Parathyroid adenoma (tissue), 2 donors: ENCODE measurements at regions not wholly inside any gene's neighbourhood (a gene's known extent, or its start where the extent isn't known, plus 50 kb on each side); places are given as distances from the start of the nearest gene placed in this dataset.

ENCODE experiments used
- H2AFZ ChIP-seq: fragments of 300-600 bp; sonication (generic); one replicate; pipeline ENCODE4 v1.7.0; 2017; ENCODE audit warnings: antibody characterized with exemption, mild to moderate bottlenecking
- H3K27ac ChIP-seq: fragments of 300-600 bp; sonication (generic); one replicate; pipeline ENCODE4 v1.7.0; 2017
- H3K27me3 ChIP-seq: fragments of 300-600 bp; sonication (generic); one replicate; pipeline ENCODE4 v1.7.0; 2017; ENCODE audit warnings: low read length; ENCODE audit not compliant: control insufficient read depth, insufficient read depth
- H3K36me3 ChIP-seq: fragments of 300-600 bp; sonication (generic); one replicate; pipeline ENCODE4 v1.7.0; 2017; ENCODE audit warnings: low read length; ENCODE audit not compliant: control insufficient read depth, insufficient read depth
- H3K4me1 ChIP-seq: fragments of 300-600 bp; sonication (generic); one replicate; pipeline ENCODE4 v1.7.0; 2017; ENCODE audit warnings: control low read depth
- H3K4me2 ChIP-seq: fragments of 300-600 bp; sonication (generic); one replicate; pipeline ENCODE4 v1.7.0; 2017; ENCODE audit warnings: low read length
- H3K4me3 ChIP-seq: fragments of 300-600 bp; sonication (generic); one replicate; pipeline ENCODE4 v1.7.0; 2017; ENCODE audit warnings: low read depth, low read length
- H3K79me2 ChIP-seq: fragments of 300-600 bp; sonication (generic); one replicate; pipeline ENCODE4 v1.7.0; 2017; ENCODE audit warnings: control low read depth
- H3K9ac ChIP-seq: fragments of 300-600 bp; sonication (generic); one replicate; pipeline ENCODE4 v1.7.0; 2017; ENCODE audit warnings: mild to moderate bottlenecking
- H3K9me3 ChIP-seq: fragments of 300-600 bp; sonication (generic); one replicate; pipeline ENCODE4 v1.7.0; 2017; ENCODE audit warnings: low read length; ENCODE audit not compliant: control insufficient read depth
- TF ChIP-seq, protein P1 (sequence below): fragments of 300-600 bp; sonication (generic); IDR thresholded peaks from one replicate; pipeline ENCODE4 v1.7.0; 2017; ENCODE audit warnings: antibody characterized with exemption, mild to moderate bottlenecking
- donor health status: primary hyperparathyroidism.

DNA sequence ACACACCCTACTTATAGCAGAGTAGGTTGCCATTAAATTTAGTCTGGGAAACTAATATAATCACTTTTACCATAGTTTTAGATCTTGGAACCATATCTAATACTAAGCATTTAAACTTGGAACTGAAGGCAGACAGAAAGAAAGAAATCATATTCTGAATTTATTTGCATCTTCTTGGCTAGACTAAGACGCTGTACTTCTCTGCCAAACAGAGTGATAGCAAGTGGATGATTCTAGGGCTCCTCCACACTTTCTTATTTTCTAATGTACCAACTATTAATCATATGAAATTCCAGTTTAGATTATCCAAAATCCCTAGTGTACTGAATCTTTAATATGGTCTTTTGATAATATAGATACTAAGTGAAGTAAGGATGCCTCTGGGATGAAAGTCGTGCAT, 277.0 kb downstream of the CENPW start:
- Histone ChIP-seq H3K36me3 (no peaks in the 10 kb centered on the region), H3K4me3 (no peak overlapping the region), H2AFZ (no peak overlapping the region), H3K79me2 (no peaks in the 10 kb centered on the region), H3K9me3 (no peaks in the 10 kb centered on the region), H3K4me1 (no peaks in the 10 kb centered on the region), H3K27ac (no peak overlapping the region), H3K9ac (no peak overlapping the region), H3K4me2 (no peak overlapping the region), H3K27me3 (no peaks in the 10 kb centered on the region)
- TF ChIP-seq, protein P1, sequence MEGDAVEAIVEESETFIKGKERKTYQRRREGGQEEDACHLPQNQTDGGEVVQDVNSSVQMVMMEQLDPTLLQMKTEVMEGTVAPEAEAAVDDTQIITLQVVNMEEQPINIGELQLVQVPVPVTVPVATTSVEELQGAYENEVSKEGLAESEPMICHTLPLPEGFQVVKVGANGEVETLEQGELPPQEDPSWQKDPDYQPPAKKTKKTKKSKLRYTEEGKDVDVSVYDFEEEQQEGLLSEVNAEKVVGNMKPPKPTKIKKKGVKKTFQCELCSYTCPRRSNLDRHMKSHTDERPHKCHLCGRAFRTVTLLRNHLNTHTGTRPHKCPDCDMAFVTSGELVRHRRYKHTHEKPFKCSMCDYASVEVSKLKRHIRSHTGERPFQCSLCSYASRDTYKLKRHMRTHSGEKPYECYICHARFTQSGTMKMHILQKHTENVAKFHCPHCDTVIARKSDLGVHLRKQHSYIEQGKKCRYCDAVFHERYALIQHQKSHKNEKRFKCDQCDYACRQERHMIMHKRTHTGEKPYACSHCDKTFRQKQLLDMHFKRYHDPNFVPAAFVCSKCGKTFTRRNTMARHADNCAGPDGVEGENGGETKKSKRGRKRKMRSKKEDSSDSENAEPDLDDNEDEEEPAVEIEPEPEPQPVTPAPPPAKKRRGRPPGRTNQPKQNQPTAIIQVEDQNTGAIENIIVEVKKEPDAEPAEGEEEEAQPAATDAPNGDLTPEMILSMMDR: no peak

DNA sequence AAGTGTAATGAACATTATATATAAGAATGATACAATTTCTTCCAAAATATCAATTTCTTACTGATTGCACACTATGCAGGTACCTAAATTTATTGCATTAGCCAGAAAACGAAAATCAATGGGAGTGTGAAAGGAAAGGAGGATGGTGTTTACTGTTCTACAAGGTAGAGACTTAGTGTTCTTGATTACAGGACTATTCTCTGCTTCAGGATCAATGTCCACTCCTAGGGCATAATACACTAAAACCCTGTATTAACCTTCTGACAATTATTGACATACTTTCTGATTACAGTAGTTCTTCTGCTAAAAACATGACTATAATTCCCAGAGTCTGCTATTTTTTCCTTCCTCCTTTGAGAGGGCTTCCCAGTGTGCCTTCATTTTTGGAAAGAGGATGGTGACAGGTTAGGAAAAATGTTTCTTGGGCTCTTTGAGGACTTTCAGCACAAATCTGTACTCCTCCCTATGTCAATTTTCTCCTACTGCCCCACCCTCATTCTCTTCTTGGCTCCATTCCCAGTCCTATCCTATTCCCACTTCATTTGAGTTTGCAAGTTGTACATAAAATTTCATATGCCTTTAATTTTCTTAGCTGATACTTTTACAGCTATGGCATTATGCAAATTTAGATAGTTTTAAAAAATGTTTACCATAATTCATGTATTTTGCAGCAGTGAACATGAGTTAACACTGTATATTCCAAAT, 278.9 kb downstream of the CENPW start:
- Histone ChIP-seq H2AFZ (no peak overlapping the region), H3K4me2 (no peak overlapping the region), H3K27ac (no peak overlapping the region), H3K79me2 (no peaks in the 10 kb centered on the region), H3K4me1 (no peaks in the 10 kb centered on the region), H3K9me3 (no peaks in the 10 kb centered on the region), H3K9ac (no peak overlapping the region), H3K4me3 (no peak overlapping the region), H3K27me3 (no peaks in the 10 kb centered on the region), H3K36me3 (no peaks in the 10 kb centered on the region)
- TF ChIP-seq, protein P1: no peak

DNA sequence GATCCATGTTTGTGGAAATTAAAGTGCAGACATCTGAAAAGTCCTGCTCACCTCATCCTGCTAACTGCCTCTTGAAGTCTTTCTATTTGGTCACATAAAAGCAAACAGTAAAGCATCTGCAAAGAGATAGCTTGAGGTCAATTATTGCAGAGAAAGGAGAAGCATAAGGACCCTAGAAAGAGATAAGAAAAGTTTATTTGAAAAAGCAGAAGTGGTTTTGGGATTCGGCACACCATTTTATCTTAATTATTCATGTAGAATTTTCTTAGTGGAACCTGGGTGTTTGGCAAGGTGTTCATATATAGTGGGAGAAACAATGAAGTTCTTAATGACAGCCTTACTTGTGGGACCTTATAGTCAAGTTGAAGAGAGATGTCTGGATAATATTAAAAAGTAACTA, 280.8 kb downstream of the CENPW start:
- Histone ChIP-seq H3K4me3 (no peak overlapping the region), H3K27ac (no peak overlapping the region), H3K9me3 (no peaks in the 10 kb centered on the region), H3K36me3 (no peaks in the 10 kb centered on the region), H3K79me2 (no peaks in the 10 kb centered on the region), H3K4me2 (no peak overlapping the region), H3K9ac (no peak overlapping the region), H2AFZ (no peak overlapping the region), H3K4me1 (no peaks in the 10 kb centered on the region), H3K27me3 (no peaks in the 10 kb centered on the region)
- TF ChIP-seq, protein P1: no peak

DNA sequence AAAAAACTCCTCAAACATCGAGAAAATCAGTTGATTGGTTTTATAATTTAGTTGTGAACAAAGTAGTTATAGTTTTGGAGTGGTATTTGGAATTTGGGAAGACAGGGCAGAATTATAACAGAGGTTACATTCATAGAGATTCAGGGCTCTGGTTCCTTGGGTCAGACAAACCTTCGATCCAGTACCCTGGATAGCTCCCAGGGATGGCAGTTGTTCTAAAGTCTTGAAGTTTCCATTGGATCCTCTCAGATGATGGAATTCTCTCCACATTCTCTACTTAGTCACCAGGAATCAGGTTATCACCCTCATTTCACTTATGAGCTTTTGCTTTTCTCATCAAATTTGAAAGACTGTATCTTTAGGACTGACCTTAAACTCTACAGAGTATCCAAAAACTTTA, 285.1 kb downstream of the CENPW start:
- no peak overlapping the region for H3K4me3 ChIP-seq
- no peak overlapping the region for H3K9ac ChIP-seq
- TF ChIP-seq, protein P1: no peak
- H3K36me3 ChIP-seq: no peaks in the 10 kb centered on the region
- H3K27me3 ChIP-seq: no peaks in the 10 kb centered on the region
- H2AFZ ChIP-seq: no peak overlapping the region
- no peaks in the 10 kb centered on the region for H3K9me3 ChIP-seq
- H3K27ac ChIP-seq: no peak overlapping the region
- no peaks in the 10 kb centered on the region for H3K79me2 ChIP-seq
- no peaks in the 10 kb centered on the region for H3K4me1 ChIP-seq
- H3K4me2 ChIP-seq: no peak overlapping the region

DNA sequence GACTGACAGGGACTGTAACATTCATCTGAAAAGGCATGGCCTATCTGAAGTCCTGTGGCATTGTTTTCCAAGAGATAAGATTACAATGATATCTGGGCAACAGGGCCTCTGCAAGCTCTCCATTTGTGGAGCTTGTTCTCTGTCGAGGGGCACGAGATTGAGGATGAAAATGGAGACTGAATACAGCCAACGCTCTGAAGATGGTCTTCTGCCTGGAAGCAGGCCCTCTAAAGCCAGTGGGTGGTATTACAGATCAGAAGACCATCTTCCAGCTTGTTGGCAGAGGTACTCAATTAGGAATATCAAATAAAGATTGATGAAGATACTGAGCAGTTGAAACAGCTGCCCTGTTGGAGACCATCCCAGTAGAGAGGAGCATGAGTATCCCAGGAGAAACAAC, 288.2 kb downstream of the CENPW start:
- Histone ChIP-seq H3K36me3 (no peaks in the 10 kb centered on the region), H2AFZ (no peak overlapping the region), H3K4me1 (no peaks in the 10 kb centered on the region), H3K27ac (no peak overlapping the region), H3K4me3 (no peak overlapping the region), H3K27me3 (no peaks in the 10 kb centered on the region), H3K9me3 (no peaks in the 10 kb centered on the region), H3K9ac (no peak overlapping the region), H3K4me2 (no peak overlapping the region), H3K79me2 (no peaks in the 10 kb centered on the region)
- TF ChIP-seq, protein P1: no peak
